Stimulated activated effector memory CD8-positive, alpha-beta T cell treated with anti-CD3 and anti-CD28 coated beads, Interleukin-12 subunit alpha, Interleukin-12 subunit beta, amount 100 ng/mL, for 72 hours (primary cell): ENCODE measurements at regions not wholly inside any gene's neighbourhood (a gene's known extent, or its start where the extent isn't known, plus 50 kb on each side); places are given as distances from the start of the nearest gene placed in this dataset.
"Not testable (repeated sequence)": the region's sequence is repeated elsewhere in the genome, so short reads cannot be mapped to it uniquely, and the experiment has no call there.

ENCODE experiments used
- ATAC-seq: fragments of 150-1000 bp; cut with Tn5 transposase; 2 replicates; pipeline ENCODE4 v1.10.0; 2021
- DNase-seq, 2 donors: peaks; one replicate each; pipeline ENCODE4 v3.0.0; 2021 to 2022; ENCODE audit warnings: low spot score in 2 of 2
- H3K27ac Mint-ChIP-seq: one replicate; pipeline ENCODE4 v1.8.0; 2022; ENCODE audit warnings: mild to moderate bottlenecking, mixed read lengths
- H3K36me3 Mint-ChIP-seq: one replicate; pipeline ENCODE4 v1.8.0; 2022; ENCODE audit warnings: mild to moderate bottlenecking, mixed read lengths
- H3K4me1 Mint-ChIP-seq: one replicate; pipeline ENCODE4 v1.8.0; 2022; ENCODE audit warnings: mixed read lengths
- H3K4me3 Mint-ChIP-seq: one replicate; pipeline ENCODE4 v1.8.0; 2022; ENCODE audit warnings: mild to moderate bottlenecking, mixed read lengths
- H3K9me3 Mint-ChIP-seq: one replicate; pipeline ENCODE4 v1.8.0; 2022; ENCODE audit warnings: mixed read lengths

GRCh38 chr15:20017581-20017980 lies 524.0 kb downstream of the GOLGA6L6 start:
- H3K9me3 Mint-ChIP-seq, DNase-seq, H3K36me3 Mint-ChIP-seq, ATAC-seq, H3K4me3 Mint-ChIP-seq, H3K4me1 Mint-ChIP-seq, H3K27ac Mint-ChIP-seq: not testable (repeated sequence)

GRCh38 chr15:20016941-20017340 lies 524.7 kb downstream of the GOLGA6L6 start:
- DNase-seq, ATAC-seq, H3K36me3 Mint-ChIP-seq, H3K4me3 Mint-ChIP-seq, H3K27ac Mint-ChIP-seq, H3K4me1 Mint-ChIP-seq, H3K9me3 Mint-ChIP-seq: not testable (repeated sequence)

GRCh38 chr15:20012837-20013236 lies 528.8 kb downstream of the GOLGA6L6 start:
- not testable (repeated sequence) for ATAC-seq, H3K27ac Mint-ChIP-seq, H3K36me3 Mint-ChIP-seq, DNase-seq, H3K9me3 Mint-ChIP-seq, H3K4me3 Mint-ChIP-seq, H3K4me1 Mint-ChIP-seq

- DNase-seq, H3K36me3 Mint-ChIP-seq, H3K4me1 Mint-ChIP-seq, H3K9me3 Mint-ChIP-seq, H3K27ac Mint-ChIP-seq, ATAC-seq, H3K4me3 Mint-ChIP-seq: not testable (repeated sequence)
Observed at GRCh38 chr15:20010759-20011158, 530.8 kb downstream of the GOLGA6L6 start.

GRCh38 chr15:20009619-20010018 lies 532.0 kb downstream of the GOLGA6L6 start:
- not testable (repeated sequence) for H3K9me3 Mint-ChIP-seq, H3K27ac Mint-ChIP-seq, DNase-seq, H3K4me1 Mint-ChIP-seq, H3K4me3 Mint-ChIP-seq, ATAC-seq, H3K36me3 Mint-ChIP-seq

- not testable (repeated sequence) for H3K36me3 Mint-ChIP-seq, ATAC-seq, H3K4me1 Mint-ChIP-seq, DNase-seq, H3K9me3 Mint-ChIP-seq, H3K27ac Mint-ChIP-seq, H3K4me3 Mint-ChIP-seq
Observed at GRCh38 chr15:20007338-20007737, 534.3 kb downstream of the GOLGA6L6 start.

- H3K36me3 Mint-ChIP-seq, H3K9me3 Mint-ChIP-seq, H3K27ac Mint-ChIP-seq, H3K4me1 Mint-ChIP-seq, DNase-seq, H3K4me3 Mint-ChIP-seq: not testable (repeated sequence)
- ATAC-seq, result peak; percentile 24
Observed at GRCh38 chr15:20003471-20003870, 538.1 kb downstream of the GOLGA6L6 start.

GRCh38 chr15:20002560-20002959 lies 539.0 kb downstream of the GOLGA6L6 start:
- H3K36me3 Mint-ChIP-seq, ATAC-seq, H3K27ac Mint-ChIP-seq, H3K4me3 Mint-ChIP-seq, H3K9me3 Mint-ChIP-seq, DNase-seq, H3K4me1 Mint-ChIP-seq: not testable (repeated sequence)

- not testable (repeated sequence) for H3K36me3 Mint-ChIP-seq, H3K4me1 Mint-ChIP-seq, H3K4me3 Mint-ChIP-seq, H3K27ac Mint-ChIP-seq, DNase-seq, ATAC-seq, H3K9me3 Mint-ChIP-seq
Observed at GRCh38 chr15:19996574-19997194, 544.9 kb downstream of the GOLGA6L6 start.

GRCh38 chr15:19995296-19995695 lies 546.3 kb downstream of the GOLGA6L6 start:
- not testable (repeated sequence) for H3K27ac Mint-ChIP-seq, H3K4me1 Mint-ChIP-seq, H3K4me3 Mint-ChIP-seq, H3K36me3 Mint-ChIP-seq, DNase-seq, H3K9me3 Mint-ChIP-seq, ATAC-seq

- Mint-ChIP-seq H3K4me3 (no peak overlapping the region), H3K4me1 (no peaks in the 10 kb centered on the region), H3K9me3 (peaks cover 8% of the 10 kb centered on the region), H3K36me3 (no peaks in the 10 kb centered on the region), H3K27ac (no peak overlapping the region)
- ATAC-seq (no peak), DNase-seq (no peak)
Observed at GRCh38 chr15:19992428-19992827, 549.2 kb downstream of the GOLGA6L6 start.

GRCh38 chr15:19988094-19988660 lies 553.4 kb downstream of the GOLGA6L6 start:
- no peak overlapping the region for H3K4me3 Mint-ChIP-seq
- DNase-seq, result no peak

GRCh38 chr15:19987389-19988048 lies 554.1 kb downstream of the GOLGA6L6 start:
- H3K9me3 Mint-ChIP-seq, result peaks cover 8% of the 10 kb centered on the region
- no peaks in the 10 kb centered on the region for H3K36me3 Mint-ChIP-seq
- no peaks in the 10 kb centered on the region for H3K4me1 Mint-ChIP-seq
- ATAC-seq (no peak), DNase-seq (no peak)
- no peak overlapping the region for H3K27ac Mint-ChIP-seq
- H3K4me3 Mint-ChIP-seq, result no peak overlapping the region

More at GRCh38 chr15:19988094-19988660, 553.4 kb downstream of the GOLGA6L6 start:
- no peaks in the 10 kb centered on the region for H3K36me3 Mint-ChIP-seq
- H3K27ac Mint-ChIP-seq, result no peak overlapping the region
- ATAC-seq, result no peak
- H3K4me1 Mint-ChIP-seq, result no peaks in the 10 kb centered on the region
- peaks cover 8% of the 10 kb centered on the region for H3K9me3 Mint-ChIP-seq

GRCh38 chr15:19984101-19984500 lies 557.5 kb downstream of the GOLGA6L6 start:
- Mint-ChIP-seq H3K36me3 (no peaks in the 10 kb centered on the region), H3K27ac (no peak overlapping the region), H3K4me1 (no peaks in the 10 kb centered on the region), H3K4me3 (no peak overlapping the region), H3K9me3 (no peaks in the 10 kb centered on the region)
- ATAC-seq (no peak), DNase-seq (no peak)

GRCh38 chr15:19974998-19975397 lies 566.6 kb downstream of the GOLGA6L6 start:
- H3K9me3 Mint-ChIP-seq, result peaks cover 2% of the 10 kb centered on the region
- no peak overlapping the region for H3K27ac Mint-ChIP-seq
- no peaks in the 10 kb centered on the region for H3K36me3 Mint-ChIP-seq
- ATAC-seq (no peak), DNase-seq (no peak)
- no peaks in the 10 kb centered on the region for H3K4me1 Mint-ChIP-seq
- no peak overlapping the region for H3K4me3 Mint-ChIP-seq

GRCh38 chr15:19973718-19974117 lies 567.9 kb downstream of the GOLGA6L6 start:
- H3K9me3 Mint-ChIP-seq, result peaks cover 2% of the 10 kb centered on the region
- DNase-seq, result no peak
- H3K27ac Mint-ChIP-seq, result no peak overlapping the region
- H3K4me3 Mint-ChIP-seq, result no peak overlapping the region
- H3K36me3 Mint-ChIP-seq, result no peaks in the 10 kb centered on the region
- ATAC-seq, result no peak
- H3K4me1 Mint-ChIP-seq, result no peaks in the 10 kb centered on the region
